ENCODE measurements at regions not wholly inside any gene's neighbourhood (a gene's known extent, or its start where the extent isn't known, plus 50 kb on each side); places are given as distances from the start of the nearest gene placed in this dataset.
A peak's percentile ranks its signal among the peaks of the same experiment; 100 is the strongest.

- TF ChIP-seq, protein P1, sequence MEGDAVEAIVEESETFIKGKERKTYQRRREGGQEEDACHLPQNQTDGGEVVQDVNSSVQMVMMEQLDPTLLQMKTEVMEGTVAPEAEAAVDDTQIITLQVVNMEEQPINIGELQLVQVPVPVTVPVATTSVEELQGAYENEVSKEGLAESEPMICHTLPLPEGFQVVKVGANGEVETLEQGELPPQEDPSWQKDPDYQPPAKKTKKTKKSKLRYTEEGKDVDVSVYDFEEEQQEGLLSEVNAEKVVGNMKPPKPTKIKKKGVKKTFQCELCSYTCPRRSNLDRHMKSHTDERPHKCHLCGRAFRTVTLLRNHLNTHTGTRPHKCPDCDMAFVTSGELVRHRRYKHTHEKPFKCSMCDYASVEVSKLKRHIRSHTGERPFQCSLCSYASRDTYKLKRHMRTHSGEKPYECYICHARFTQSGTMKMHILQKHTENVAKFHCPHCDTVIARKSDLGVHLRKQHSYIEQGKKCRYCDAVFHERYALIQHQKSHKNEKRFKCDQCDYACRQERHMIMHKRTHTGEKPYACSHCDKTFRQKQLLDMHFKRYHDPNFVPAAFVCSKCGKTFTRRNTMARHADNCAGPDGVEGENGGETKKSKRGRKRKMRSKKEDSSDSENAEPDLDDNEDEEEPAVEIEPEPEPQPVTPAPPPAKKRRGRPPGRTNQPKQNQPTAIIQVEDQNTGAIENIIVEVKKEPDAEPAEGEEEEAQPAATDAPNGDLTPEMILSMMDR (IDR thresholded peaks at IDR 0.05; ENCODE audit: low read depth, low read length, missing control alignments) = no peak
- H3K4me3 ChIP-seq (replicated peaks; ENCODE audit: low read depth, low read length) = no peak overlapping the region
- no peak for DNase-seq (ENCODE audit: extremely low read depth, low read depth)
Measured at GRCh38 chr14:71290301-71290700, 383.0 kb downstream of the PCNX1 start.

DNA sequence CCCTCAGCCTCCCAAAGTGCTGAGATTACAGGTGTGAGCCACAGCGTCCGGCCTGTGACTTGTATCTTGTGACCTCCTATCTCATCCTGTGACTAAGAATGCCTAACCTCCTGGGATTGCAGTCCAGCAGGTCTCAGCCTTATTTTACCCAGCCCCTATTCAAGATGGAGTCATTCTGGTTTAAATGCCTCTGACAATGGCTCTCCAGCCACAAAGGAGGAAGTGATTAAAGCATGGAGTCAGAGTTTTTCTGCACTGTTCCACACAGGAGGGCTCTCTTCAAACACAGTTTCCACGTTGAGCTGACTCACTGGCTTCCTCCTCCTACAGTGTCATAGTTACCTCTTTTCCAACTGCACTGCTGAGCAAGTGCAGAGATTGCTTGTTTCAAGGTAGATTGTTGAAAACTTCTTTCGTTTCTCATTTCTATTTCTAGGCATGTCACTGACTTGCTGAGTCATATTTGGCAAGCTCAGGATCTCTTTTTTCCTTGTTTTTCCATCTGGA is 383.8 kb downstream of the PCNX1 start:
- H3K4me3 ChIP-seq (replicated peaks; ENCODE audit: low read depth, low read length) = no peak overlapping the region
- peak; percentile 31 for DNase-seq (ENCODE audit: extremely low read depth, low read depth)
- TF ChIP-seq, protein P1 (IDR thresholded peaks at IDR 0.05; ENCODE audit: low read depth, low read length, missing control alignments) = no peak

- H3K4me3 ChIP-seq (replicated peaks; ENCODE audit: low read depth, low read length) = no peak overlapping the region
- TF ChIP-seq, protein P1 (IDR thresholded peaks at IDR 0.05; ENCODE audit: low read depth, low read length, missing control alignments) = no peak
- no peak for DNase-seq (ENCODE audit: extremely low read depth, low read depth)
Measured at GRCh38 chr14:71296184-71296583, 388.9 kb downstream of the PCNX1 start.

DNA sequence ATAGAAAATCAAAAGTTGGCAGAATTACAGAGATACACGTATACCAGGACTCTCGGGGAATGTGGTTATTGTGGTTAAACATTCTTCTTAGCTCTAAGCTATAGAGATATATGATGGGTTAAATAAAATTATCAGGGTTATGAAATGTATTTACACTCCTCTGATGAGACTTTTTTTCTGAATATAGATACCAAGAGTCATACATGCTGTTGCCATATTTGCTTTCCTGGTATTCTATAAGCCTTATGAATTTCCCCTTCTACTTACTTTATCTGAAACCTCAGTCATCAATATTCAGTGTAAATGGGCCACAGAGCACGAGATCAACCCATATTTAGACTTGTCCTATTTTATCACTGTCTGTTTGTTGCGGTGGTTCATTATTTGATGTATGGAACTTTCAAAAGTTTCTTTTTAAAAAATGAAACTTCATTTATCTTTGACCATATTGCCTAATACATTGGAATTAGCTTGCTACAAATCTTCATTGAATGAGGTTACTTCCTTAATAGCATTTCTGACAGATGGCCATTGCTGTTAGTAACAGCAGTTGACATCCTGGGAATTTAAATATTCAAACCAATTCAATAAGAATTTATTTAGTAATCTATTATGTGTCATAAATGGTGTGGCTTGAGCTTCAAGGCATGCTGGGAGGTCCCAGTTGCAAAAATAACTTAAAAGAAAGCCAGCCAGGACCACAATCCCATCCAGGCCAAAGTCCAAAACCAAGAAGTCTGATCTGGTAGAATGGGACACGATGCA is 393.5 kb downstream of the PCNX1 start:
- H3K4me3 ChIP-seq (replicated peaks; ENCODE audit: low read depth, low read length) = no peak overlapping the region
- no peak for DNase-seq (ENCODE audit: extremely low read depth, low read depth)
- TF ChIP-seq, protein P1 (IDR thresholded peaks at IDR 0.05; ENCODE audit: low read depth, low read length, missing control alignments) = no peak

DNA sequence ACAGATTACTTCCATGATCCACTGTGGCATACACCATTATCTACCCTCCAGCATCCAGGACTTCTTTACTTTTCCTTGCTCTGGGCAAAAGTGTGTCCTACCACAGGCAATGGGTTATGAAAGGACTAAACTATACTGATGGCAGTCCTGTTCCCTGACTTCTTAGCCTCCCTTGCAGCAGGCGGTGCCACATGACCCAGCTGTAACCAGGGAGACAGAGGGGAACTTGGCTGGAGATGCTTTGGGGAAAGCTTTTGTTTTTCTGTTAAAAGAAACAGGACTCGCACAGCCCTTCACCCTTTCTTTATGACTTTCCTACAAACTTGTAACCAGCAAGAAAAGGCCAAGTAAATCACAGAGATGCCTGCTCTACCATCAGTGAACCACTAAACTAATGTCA is 394.4 kb downstream of the PCNX1 start:
- H3K4me3 ChIP-seq (replicated peaks; ENCODE audit: low read depth, low read length) = no peak overlapping the region
- TF ChIP-seq, protein P1 (IDR thresholded peaks at IDR 0.05; ENCODE audit: low read depth, low read length, missing control alignments) = no peak
- DNase-seq (ENCODE audit: extremely low read depth, low read depth) = no peak

GRCh38 chr14:71304690-71305089 is 397.4 kb downstream of the PCNX1 start:
- no peak overlapping the region for H3K4me3 ChIP-seq (replicated peaks; ENCODE audit: low read depth, low read length)
- DNase-seq (ENCODE audit: extremely low read depth, low read depth) = no peak
- TF ChIP-seq, protein P1 (IDR thresholded peaks at IDR 0.05; ENCODE audit: low read depth, low read length, missing control alignments) = no peak

Data from HFF-Myc (cell line).